ENCODE measurements at regions not wholly inside any gene's neighbourhood (a gene's known extent, or its start where the extent isn't known, plus 50 kb on each side); places are given as distances from the start of the nearest gene placed in this dataset.

DNA sequence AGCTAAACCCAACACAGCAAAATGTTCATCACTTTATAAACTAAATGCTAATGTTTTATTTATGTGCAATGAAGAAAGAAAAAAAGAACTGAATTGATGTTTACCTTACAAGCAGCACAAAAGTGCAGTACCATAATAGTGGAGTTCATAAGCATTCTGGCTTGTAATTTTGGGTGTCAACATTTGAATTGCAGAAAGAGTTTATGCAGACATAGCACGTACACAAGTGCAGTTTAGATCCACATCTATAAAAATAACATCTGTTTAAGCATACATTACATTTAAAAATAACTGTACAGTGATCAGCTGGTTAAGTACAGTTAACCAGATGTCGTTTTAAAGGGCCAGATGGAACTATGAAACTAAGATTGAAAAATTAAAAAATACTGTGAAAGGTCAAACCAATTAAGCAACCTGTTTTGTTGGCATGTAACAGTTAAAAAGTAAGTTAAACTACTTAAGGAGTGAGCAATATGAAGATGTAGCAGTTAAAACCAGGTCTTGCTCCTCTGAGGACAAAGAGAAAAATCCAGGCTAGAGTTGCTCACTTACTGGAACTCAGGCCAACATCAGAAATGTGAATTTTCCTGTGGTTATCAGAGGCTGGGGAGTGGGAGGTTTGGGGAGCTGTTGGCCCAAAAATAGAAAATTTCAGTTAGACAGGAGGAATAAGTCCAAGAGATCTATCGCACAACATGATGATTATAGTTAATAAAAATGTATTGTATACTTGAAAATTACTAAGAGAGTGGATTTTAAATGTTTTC is 204.9 kb upstream of the MDFIC2 start:
- 57 to 78% (median 76%) methylated on average over 3 of the region's 3 CpGs for WGBS, 5 donors
- peak in 1 of 2 donors; percentile 28 for DNase-seq
- H3K27ac ChIP-seq: no peak overlapping the region
- H3K4me3 ChIP-seq: no peak overlapping the region
- no peaks in the 10 kb centered on the region for H3K36me3 ChIP-seq
- H3K27me3 ChIP-seq: no peaks in the 10 kb centered on the region
- TF ChIP-seq, protein P1, sequence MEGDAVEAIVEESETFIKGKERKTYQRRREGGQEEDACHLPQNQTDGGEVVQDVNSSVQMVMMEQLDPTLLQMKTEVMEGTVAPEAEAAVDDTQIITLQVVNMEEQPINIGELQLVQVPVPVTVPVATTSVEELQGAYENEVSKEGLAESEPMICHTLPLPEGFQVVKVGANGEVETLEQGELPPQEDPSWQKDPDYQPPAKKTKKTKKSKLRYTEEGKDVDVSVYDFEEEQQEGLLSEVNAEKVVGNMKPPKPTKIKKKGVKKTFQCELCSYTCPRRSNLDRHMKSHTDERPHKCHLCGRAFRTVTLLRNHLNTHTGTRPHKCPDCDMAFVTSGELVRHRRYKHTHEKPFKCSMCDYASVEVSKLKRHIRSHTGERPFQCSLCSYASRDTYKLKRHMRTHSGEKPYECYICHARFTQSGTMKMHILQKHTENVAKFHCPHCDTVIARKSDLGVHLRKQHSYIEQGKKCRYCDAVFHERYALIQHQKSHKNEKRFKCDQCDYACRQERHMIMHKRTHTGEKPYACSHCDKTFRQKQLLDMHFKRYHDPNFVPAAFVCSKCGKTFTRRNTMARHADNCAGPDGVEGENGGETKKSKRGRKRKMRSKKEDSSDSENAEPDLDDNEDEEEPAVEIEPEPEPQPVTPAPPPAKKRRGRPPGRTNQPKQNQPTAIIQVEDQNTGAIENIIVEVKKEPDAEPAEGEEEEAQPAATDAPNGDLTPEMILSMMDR (IDR thresholded peaks at IDR 0.05): no peak
- TF ChIP-seq POLR2A (IDR thresholded peaks at IDR 0.05) (no peak), EP300 (IDR thresholded peaks at IDR 0.05) (no peak), POLR2AphosphoS5 (IDR thresholded peaks at IDR 0.05) (no peak)
- intact Hi-C loops (cut with DNase I; ENCODE audit: low total_unique reads): no loop called here
- no peaks in the 10 kb centered on the region for H3K9me3 ChIP-seq
- H3K4me1 ChIP-seq: peaks cover 0 to 4% (median 0%) of the 10 kb centered on the region in 4 donors

DNA sequence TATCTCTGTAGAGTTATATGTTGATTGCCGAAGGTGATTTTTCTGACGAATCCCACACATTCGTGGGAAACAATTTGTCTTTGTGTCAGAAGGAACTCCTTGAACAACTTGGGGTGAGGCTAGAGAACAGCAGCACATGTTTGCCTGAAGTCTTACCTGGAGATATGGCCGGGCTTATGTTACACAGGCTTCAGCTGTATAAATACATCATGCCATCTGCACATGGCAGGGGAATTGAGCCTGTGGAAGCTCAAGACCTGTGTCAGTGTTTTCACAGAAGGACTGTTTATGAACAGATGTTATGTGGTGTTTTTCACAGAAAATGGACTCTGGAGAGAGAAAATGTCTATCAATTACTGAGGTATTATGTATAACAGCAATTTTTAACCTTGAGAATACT is 203.6 kb upstream of the MDFIC2 start:
- TF ChIP-seq, protein P1 (IDR thresholded peaks at IDR 0.05): no peak
- TF ChIP-seq EP300 (IDR thresholded peaks at IDR 0.05): no peak
- TF ChIP-seq POLR2AphosphoS5 (IDR thresholded peaks at IDR 0.05): no peak
- no peak for TF ChIP-seq POLR2A (IDR thresholded peaks at IDR 0.05)
- intact Hi-C loops (cut with DNase I; ENCODE audit: low total_unique reads): no loop called here
- WGBS, 5 donors: 30 to 53% (median 44%) methylated on average over 4 of the region's 4 CpGs
- DNase-seq: peak in 1 of 2 donors; percentile 51
- no peaks in the 10 kb centered on the region for H3K36me3 ChIP-seq
- H3K27me3 ChIP-seq: no peaks in the 10 kb centered on the region
- H3K4me1 ChIP-seq: peaks cover 0 to 8% (median 0%) of the 10 kb centered on the region in 4 donors
- no peaks in the 10 kb centered on the region for H3K9me3 ChIP-seq
- H3K27ac ChIP-seq: no peak overlapping the region
- H3K4me3 ChIP-seq: no peak overlapping the region

DNA sequence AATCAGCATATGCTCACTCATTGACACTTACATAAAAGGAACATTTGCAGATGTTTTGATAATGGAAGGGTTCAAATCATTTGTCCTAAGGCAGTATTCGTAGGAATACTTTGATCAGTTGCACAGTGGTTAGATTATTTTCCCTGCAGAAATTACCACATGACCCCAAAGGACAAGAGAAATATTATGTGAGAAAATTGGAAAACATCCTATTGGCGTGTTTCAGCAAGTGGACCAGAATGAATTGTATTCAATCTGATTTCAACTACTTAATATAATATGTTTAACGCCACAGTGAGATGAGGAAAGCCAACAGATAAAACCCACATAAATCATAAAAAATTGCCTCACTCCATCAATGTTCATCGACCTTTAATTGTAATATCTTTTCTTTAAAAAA is 195.0 kb upstream of the MDFIC2 start:
- Histone ChIP-seq H3K4me3 (no peak overlapping the region), H3K36me3 (no peaks in the 10 kb centered on the region), H3K27ac (no peak overlapping the region), H3K27me3 (no peaks in the 10 kb centered on the region), H3K9me3 (no peaks in the 10 kb centered on the region), H3K4me1 (peaks cover 0 to 12% (median 5%) of the 10 kb centered on the region in 4 donors)
- intact Hi-C loops (cut with DNase I; ENCODE audit: low total_unique reads): no loop called here
- no peak for DNase-seq
- TF ChIP-seq, protein P1 (IDR thresholded peaks at IDR 0.05): no peak
- 81 to 87% (median 83%) methylated on average over 4 of the region's 4 CpGs for WGBS, 5 donors

DNA sequence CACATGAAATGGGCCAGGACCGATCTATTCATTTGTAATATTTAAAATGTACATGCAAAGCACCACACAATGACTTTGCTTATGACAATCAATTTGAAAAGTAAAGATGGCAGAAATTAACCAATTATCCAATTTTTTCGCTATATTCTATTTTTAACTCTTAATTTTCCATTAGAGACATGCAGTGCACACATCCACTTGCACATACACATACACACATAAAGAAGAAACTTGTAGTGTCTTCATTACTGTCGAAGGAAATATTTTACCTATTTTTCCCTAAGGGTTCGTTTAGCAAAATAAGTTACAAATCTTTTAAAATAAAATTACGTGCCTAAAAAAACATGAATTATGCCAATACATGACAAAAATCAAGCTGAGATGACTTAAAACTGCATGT is 194.3 kb upstream of the MDFIC2 start:
- 84 to 86% (median 84%) methylated on average over 5 of the region's 5 CpGs for WGBS, 5 donors
- DNase-seq: no peak
- Histone ChIP-seq H3K27me3 (no peaks in the 10 kb centered on the region), H3K36me3 (no peaks in the 10 kb centered on the region), H3K4me3 (no peak overlapping the region), H3K27ac (no peak overlapping the region), H3K4me1 (peaks cover 0 to 12% (median 5%) of the 10 kb centered on the region in 4 donors), H3K9me3 (no peaks in the 10 kb centered on the region)
- no peak for TF ChIP-seq EP300 (IDR thresholded peaks at IDR 0.05)
- TF ChIP-seq POLR2A (IDR thresholded peaks at IDR 0.05): no peak
- TF ChIP-seq POLR2AphosphoS5 (IDR thresholded peaks at IDR 0.05): no peak
- TF ChIP-seq, protein P1 (IDR thresholded peaks at IDR 0.05): no peak
- intact Hi-C loops (cut with DNase I; ENCODE audit: low total_unique reads): no loop called here

All from stomach (tissue), 8 donors.